ENCODE measurements at regions not wholly inside any gene's neighbourhood (a gene's known extent, or its start where the extent isn't known, plus 50 kb on each side); places are given as distances from the start of the nearest gene placed in this dataset.

- Mint-ChIP-seq H3K36me3 (no peaks in the 10 kb centered on the region), H3K9me3 (peaks cover 3% of the 10 kb centered on the region), H3K27ac (no peak overlapping the region), H3K4me3 (no peak overlapping the region), H3K4me1 (no peaks in the 10 kb centered on the region)
- ATAC-seq, result no peak
- DNase-seq (ENCODE audit: low spot score in 2 of 2), result no peak
Observed at GRCh38 chr15:97736748-97737147, 223.8 kb upstream of the ARRDC4 start.

GRCh38 chr15:97745481-97746071 lies 214.9 kb upstream of the ARRDC4 start:
- Mint-ChIP-seq H3K27ac (no peak overlapping the region), H3K4me3 (no peak overlapping the region), H3K9me3 (no peaks in the 10 kb centered on the region), H3K36me3 (no peaks in the 10 kb centered on the region), H3K4me1 (no peaks in the 10 kb centered on the region)
- ATAC-seq, result no peak
- DNase-seq (ENCODE audit: low spot score in 2 of 2), result no peak

- DNase-seq (ENCODE audit: low spot score in 2 of 2), result no peak
- no peaks in the 10 kb centered on the region for H3K9me3 Mint-ChIP-seq
- H3K4me1 Mint-ChIP-seq, result no peaks in the 10 kb centered on the region
- no peak for ATAC-seq
- no peaks in the 10 kb centered on the region for H3K36me3 Mint-ChIP-seq
- H3K27ac Mint-ChIP-seq, result no peak overlapping the region
- no peak overlapping the region for H3K4me3 Mint-ChIP-seq
Observed at GRCh38 chr15:97747342-97747741, 213.2 kb upstream of the ARRDC4 start.

- H3K9me3 Mint-ChIP-seq, result no peaks in the 10 kb centered on the region
- no peak overlapping the region for H3K4me3 Mint-ChIP-seq
- no peaks in the 10 kb centered on the region for H3K4me1 Mint-ChIP-seq
- H3K27ac Mint-ChIP-seq, result no peak overlapping the region
- ATAC-seq (no peak), DNase-seq (ENCODE audit: low spot score in 2 of 2) (no peak)
- no peaks in the 10 kb centered on the region for H3K36me3 Mint-ChIP-seq
Observed at GRCh38 chr15:97748576-97748975, 211.9 kb upstream of the ARRDC4 start.

GRCh38 chr15:97750060-97750459 lies 210.4 kb upstream of the ARRDC4 start:
- Mint-ChIP-seq H3K4me3 (no peak overlapping the region), H3K4me1 (no peaks in the 10 kb centered on the region), H3K9me3 (no peaks in the 10 kb centered on the region), H3K36me3 (no peaks in the 10 kb centered on the region), H3K27ac (no peak overlapping the region)
- ATAC-seq, result no peak
- DNase-seq (ENCODE audit: low spot score in 2 of 2), result no peak

GRCh38 chr15:97755726-97756125 lies 204.8 kb upstream of the ARRDC4 start:
- peaks cover 2% of the 10 kb centered on the region for H3K9me3 Mint-ChIP-seq
- no peak overlapping the region for H3K4me3 Mint-ChIP-seq
- H3K27ac Mint-ChIP-seq, result no peak overlapping the region
- H3K36me3 Mint-ChIP-seq, result no peaks in the 10 kb centered on the region
- no peak for ATAC-seq
- H3K4me1 Mint-ChIP-seq, result no peaks in the 10 kb centered on the region
- no peak for DNase-seq (ENCODE audit: low spot score in 2 of 2)

GRCh38 chr15:97759363-97759762 lies 201.1 kb upstream of the ARRDC4 start:
- no peak for ATAC-seq
- Mint-ChIP-seq H3K9me3 (peaks cover 9% of the 10 kb centered on the region), H3K4me1 (no peaks in the 10 kb centered on the region), H3K36me3 (no peaks in the 10 kb centered on the region), H3K4me3 (no peak overlapping the region), H3K27ac (no peak overlapping the region)
- no peak for DNase-seq (ENCODE audit: low spot score in 2 of 2)

- no peaks in the 10 kb centered on the region for H3K36me3 Mint-ChIP-seq
- peaks cover 7% of the 10 kb centered on the region for H3K9me3 Mint-ChIP-seq
- ATAC-seq, result no peak
- no peak overlapping the region for H3K4me3 Mint-ChIP-seq
- DNase-seq (ENCODE audit: low spot score in 2 of 2), result no peak
- H3K27ac Mint-ChIP-seq, result no peak overlapping the region
- H3K4me1 Mint-ChIP-seq, result no peaks in the 10 kb centered on the region
Observed at GRCh38 chr15:97761110-97761509, 199.4 kb upstream of the ARRDC4 start.

GRCh38 chr15:97783240-97783639 lies 177.3 kb upstream of the ARRDC4 start:
- Mint-ChIP-seq H3K27ac (no peak overlapping the region), H3K4me3 (no peak overlapping the region)

GRCh38 chr15:97786741-97787140 lies 173.8 kb upstream of the ARRDC4 start:
- H3K9me3 Mint-ChIP-seq, result peaks cover 7% of the 10 kb centered on the region
- no peaks in the 10 kb centered on the region for H3K36me3 Mint-ChIP-seq
- DNase-seq (ENCODE audit: low spot score in 2 of 2) (no peak), ATAC-seq (no peak)
- H3K27ac Mint-ChIP-seq, result no peak overlapping the region
- no peaks in the 10 kb centered on the region for H3K4me1 Mint-ChIP-seq
- no peak overlapping the region for H3K4me3 Mint-ChIP-seq

More at GRCh38 chr15:97783240-97783639, 177.3 kb upstream of the ARRDC4 start:
- no peak for DNase-seq (ENCODE audit: low spot score in 2 of 2)
- Mint-ChIP-seq H3K9me3 (no peaks in the 10 kb centered on the region), H3K36me3 (no peaks in the 10 kb centered on the region), H3K4me1 (no peaks in the 10 kb centered on the region)
- no peak for ATAC-seq

GRCh38 chr15:97790180-97790579 lies 170.3 kb upstream of the ARRDC4 start:
- DNase-seq (ENCODE audit: low spot score in 2 of 2) (no peak), ATAC-seq (no peak)
- H3K9me3 Mint-ChIP-seq, result peaks cover 18% of the 10 kb centered on the region
- no peak overlapping the region for H3K4me3 Mint-ChIP-seq
- H3K4me1 Mint-ChIP-seq, result no peaks in the 10 kb centered on the region
- H3K27ac Mint-ChIP-seq, result no peak overlapping the region
- no peaks in the 10 kb centered on the region for H3K36me3 Mint-ChIP-seq

GRCh38 chr15:97791824-97792792 lies 168.4 kb upstream of the ARRDC4 start:
- peaks cover 18% of the 10 kb centered on the region for H3K9me3 Mint-ChIP-seq
- H3K4me1 Mint-ChIP-seq, result no peaks in the 10 kb centered on the region
- H3K27ac Mint-ChIP-seq, result no peak overlapping the region
- no peak overlapping the region for H3K4me3 Mint-ChIP-seq
- ATAC-seq, result no peak
- no peaks in the 10 kb centered on the region for H3K36me3 Mint-ChIP-seq
- no peak for DNase-seq (ENCODE audit: low spot score in 2 of 2)

- no peaks in the 10 kb centered on the region for H3K4me1 Mint-ChIP-seq
- H3K9me3 Mint-ChIP-seq, result peaks cover 4% of the 10 kb centered on the region
- ATAC-seq (no peak), DNase-seq (ENCODE audit: low spot score in 2 of 2) (no peak)
- no peak overlapping the region for H3K27ac Mint-ChIP-seq
- H3K36me3 Mint-ChIP-seq, result no peaks in the 10 kb centered on the region
- H3K4me3 Mint-ChIP-seq, result no peak overlapping the region
Observed at GRCh38 chr15:97804950-97805349, 155.6 kb upstream of the ARRDC4 start.

GRCh38 chr15:97806766-97807165 lies 153.7 kb upstream of the ARRDC4 start:
- no peak for DNase-seq (ENCODE audit: low spot score in 2 of 2)
- no peak overlapping the region for H3K27ac Mint-ChIP-seq
- no peak for ATAC-seq

GRCh38 chr15:97815835-97816234 lies 144.7 kb upstream of the ARRDC4 start:
- no peaks in the 10 kb centered on the region for H3K36me3 Mint-ChIP-seq
- H3K4me3 Mint-ChIP-seq, result no peak overlapping the region
- no peak overlapping the region for H3K27ac Mint-ChIP-seq
- ATAC-seq, result no peak
- H3K4me1 Mint-ChIP-seq, result no peaks in the 10 kb centered on the region
- peaks cover 15% of the 10 kb centered on the region for H3K9me3 Mint-ChIP-seq
- no peak for DNase-seq (ENCODE audit: low spot score in 2 of 2)

More at GRCh38 chr15:97806766-97807165, 153.7 kb upstream of the ARRDC4 start:
- Mint-ChIP-seq H3K36me3 (no peaks in the 10 kb centered on the region), H3K4me3 (no peak overlapping the region), H3K9me3 (peaks cover 10% of the 10 kb centered on the region), H3K4me1 (no peaks in the 10 kb centered on the region)

GRCh38 chr15:97817276-97817890 lies 143.1 kb upstream of the ARRDC4 start:
- Mint-ChIP-seq H3K27ac (no peak overlapping the region), H3K9me3 (peaks cover 10% of the 10 kb centered on the region), H3K4me3 (no peak overlapping the region), H3K36me3 (no peaks in the 10 kb centered on the region), H3K4me1 (no peaks in the 10 kb centered on the region)
- no peak for ATAC-seq
- no peak for DNase-seq (ENCODE audit: low spot score in 2 of 2)

Data from stimulated activated effector memory CD8-positive, alpha-beta T cell treated with anti-CD3 and anti-CD28 coated beads, Interleukin-12 subunit alpha, Interleukin-12 subunit beta, amount 100 ng/mL, for 72 hours (primary cell).